NCI-H2029 treated with DMSO at 0.1 percent for 48 hours (cell line): ENCODE measurements at regions not wholly inside any gene's neighbourhood (a gene's known extent, or its start where the extent isn't known, plus 50 kb on each side); places are given as distances from the start of the nearest gene placed in this dataset.
"Not testable (repeated sequence)": the region's sequence is repeated elsewhere in the genome, so short reads cannot be mapped to it uniquely, and the experiment has no call there.

Source experiments
- DNase-seq: peaks from one replicate; lab custom pipeline; 2025; lab: John Stamatoyannopoulos, UW

DNA sequence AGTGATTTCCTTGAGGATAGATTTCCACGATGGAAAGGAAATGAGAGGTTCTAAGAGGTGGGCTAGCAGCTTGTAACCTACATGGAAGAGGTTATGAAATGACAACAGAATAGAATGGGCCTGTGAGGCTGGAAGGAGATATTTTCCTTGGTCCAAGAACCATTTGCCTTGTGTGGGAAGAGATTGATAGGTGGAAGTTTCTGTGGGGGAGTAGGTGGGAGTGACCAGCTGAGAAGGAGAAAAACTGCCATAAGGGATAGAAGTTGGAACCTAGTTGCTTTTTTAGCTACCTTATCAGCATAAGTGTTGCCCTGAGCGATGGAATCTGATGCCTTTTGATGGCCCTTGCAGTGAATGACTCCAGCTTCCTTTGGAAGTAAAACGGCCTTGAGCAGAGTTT, 60.4 kb upstream of the NAA35 start:
- DNase-seq: not testable (repeated sequence)

- no peak for DNase-seq
Observed at GRCh38 chr9:85884256-85884655, 56.7 kb upstream of the NAA35 start.

DNA sequence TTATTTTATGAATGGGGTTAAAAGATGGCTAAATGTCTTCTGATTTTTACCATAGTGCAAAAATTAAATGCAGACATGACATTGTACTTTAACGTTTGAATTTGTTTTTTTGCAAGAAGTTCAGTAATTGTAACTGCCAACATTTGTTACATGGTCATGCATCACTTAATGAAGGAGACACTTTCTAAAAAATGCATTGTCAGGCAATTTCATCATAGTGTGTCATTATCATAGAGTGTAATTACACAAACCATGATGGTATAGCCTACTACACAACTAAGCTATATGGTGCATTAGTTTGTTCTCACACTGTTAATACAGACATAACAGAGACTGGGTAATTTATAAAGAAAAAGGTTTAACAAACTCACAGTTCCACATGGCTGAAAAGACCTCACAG, 50.0 kb upstream of the NAA35 start:
- DNase-seq: no peak
